Stimulated activated CD8-positive, alpha-beta memory T cell treated with anti-CD3 and anti-CD28 coated beads, Interleukin-4, amount 100 ng/mL, for 1 hour (primary cell): ENCODE measurements at regions not wholly inside any gene's neighbourhood (a gene's known extent, or its start where the extent isn't known, plus 50 kb on each side); places are given as distances from the start of the nearest gene placed in this dataset.
A peak's percentile ranks its signal among the peaks of the same experiment; 100 is the strongest.
"Not testable (repeated sequence)": the region's sequence is repeated elsewhere in the genome, so short reads cannot be mapped to it uniquely, and the experiment has no call there.

Source experiments
- DNase-seq, 2 donors: peaks; one replicate each; pipeline ENCODE4 v3.0.0-alpha.2; 2020; ENCODE audit warnings: low read depth in 2 of 2, low spot score in 1 of 2

GRCh38 chr2:126952216-126952615 is 53.5 kb downstream of the TEX51 start:
- no peak for DNase-seq

GRCh38 chr2:126953483-126953882 is 54.8 kb downstream of the TEX51 start:
- DNase-seq: no peak

DNA sequence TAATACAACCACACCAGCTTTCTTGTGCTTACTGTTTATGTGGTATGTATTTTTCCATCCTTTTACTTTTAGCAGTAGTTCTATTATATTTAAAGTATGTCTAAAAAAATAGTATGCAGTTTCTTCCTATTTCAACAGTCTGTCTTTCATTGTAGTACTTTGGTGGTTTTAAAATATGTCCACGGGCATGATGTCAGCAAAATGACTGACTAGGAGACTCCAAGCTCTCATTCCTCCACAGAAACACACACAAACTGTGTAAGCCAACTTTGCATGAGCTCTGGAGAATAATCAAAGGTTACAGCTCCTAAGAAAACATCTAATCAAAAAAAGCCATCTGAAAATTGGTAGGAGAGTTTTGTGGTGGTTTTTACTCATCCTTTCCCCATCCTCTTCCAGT is 56.1 kb downstream of the TEX51 start:
- no peak for DNase-seq

GRCh38 chr2:126956773-126957172 is 58.1 kb downstream of the TEX51 start:
- not testable (repeated sequence) for DNase-seq

- no peak for DNase-seq
Observed at GRCh38 chr2:126963390-126963789, 64.7 kb downstream of the TEX51 start.

DNA sequence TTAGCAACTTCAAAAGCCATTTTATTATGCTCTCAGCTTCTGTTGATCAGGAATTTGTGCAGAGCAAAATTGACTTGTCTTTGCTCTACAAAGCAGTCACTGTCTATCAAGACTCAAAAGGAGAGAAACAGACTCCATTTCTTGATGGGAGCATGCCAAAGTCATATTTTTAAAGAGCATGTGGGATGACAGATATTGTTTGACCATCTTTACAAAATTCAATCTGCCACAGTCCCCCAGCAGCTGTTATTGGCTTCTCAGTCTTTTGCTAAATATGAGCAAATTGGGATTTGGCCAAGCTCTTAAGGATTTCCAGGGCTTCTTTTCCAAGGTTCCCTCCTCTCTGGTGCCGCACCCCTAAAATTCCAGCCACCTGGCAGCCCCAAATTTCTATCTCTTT is 67.9 kb downstream of the TEX51 start:
- no peak for DNase-seq

- no peak for DNase-seq
Observed at GRCh38 chr2:126970583-126970982, 71.9 kb downstream of the TEX51 start.

GRCh38 chr2:126971162-126971480 is 72.4 kb downstream of the TEX51 start:
- DNase-seq: no peak

DNA sequence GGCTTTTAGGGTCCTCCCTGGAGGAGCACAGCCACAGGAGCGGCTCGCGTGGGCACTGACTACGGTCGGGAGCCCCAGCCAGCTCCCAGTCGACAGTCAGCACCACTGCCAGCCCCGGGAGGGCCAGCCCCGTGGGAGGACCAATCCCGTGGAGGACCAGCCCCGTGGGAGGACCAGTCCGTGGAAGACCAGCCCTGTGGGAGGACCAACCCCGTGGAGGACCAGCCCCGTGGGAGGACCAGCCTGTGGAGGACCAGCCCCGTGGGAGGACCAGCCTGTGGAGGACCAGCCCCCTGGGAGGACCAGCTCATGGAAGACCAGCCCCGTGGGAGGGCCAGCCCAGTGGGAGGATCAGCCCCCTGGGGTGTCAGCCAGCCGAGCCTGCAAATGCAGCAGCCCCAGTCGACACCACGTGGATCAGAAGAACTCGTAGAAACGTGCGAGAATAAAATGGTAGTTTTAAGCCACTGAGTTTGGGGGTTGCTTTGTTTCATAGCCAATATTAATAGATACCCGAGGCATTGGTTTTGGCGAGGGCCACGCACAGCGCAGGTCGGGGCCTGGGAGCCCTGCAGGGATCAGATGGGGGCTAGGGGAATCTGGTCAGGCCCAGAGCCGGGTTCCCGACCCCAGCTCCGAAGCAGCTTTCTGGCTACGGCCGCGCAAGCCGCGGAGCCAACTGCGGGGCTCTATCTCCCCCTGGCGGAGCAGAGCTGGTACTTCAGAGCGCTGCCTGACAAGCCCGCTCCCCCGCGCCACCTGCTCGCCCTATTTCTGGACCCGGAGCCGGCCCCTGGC is 73.0 kb downstream of the TEX51 start:
- peak; percentile 27 to 34 for DNase-seq

DNA sequence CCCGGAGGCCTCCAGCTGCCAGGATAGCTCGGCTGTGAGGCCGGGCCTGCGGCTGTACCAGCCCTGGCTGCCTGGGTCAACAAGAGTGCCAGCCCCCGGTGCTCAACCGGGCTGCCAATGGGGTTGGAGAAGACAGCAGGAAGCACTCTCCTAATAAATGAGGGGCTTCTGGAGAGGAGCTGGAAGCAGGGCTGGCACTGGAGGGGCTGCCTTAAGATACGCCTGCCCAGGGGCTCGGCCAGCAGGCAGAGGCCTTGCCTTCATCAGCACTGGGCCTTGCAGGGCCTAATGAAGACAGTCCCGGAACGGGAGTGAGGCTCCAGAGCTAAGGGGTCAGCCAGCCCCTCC is 73.6 kb downstream of the TEX51 start:
- DNase-seq: no peak

DNA sequence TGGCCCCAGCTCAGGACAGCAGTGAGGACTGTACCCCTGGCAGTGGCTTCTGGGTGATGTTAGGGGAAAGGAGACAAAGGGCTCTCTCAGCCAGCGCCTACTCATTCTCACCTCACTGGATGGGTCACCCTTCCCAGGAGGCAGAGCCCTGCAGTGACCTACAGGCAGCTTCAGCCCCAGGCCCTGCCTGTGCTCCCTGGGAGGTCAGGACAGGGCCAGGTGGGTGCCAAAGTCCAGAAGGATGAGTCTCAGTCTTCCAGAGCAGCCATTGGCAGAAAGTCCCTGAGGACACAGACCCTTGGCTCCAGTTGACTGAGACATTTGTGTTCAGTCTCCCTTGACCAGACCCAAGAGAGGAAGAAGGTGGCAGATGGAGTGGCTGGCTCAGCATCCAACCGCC is 75.1 kb downstream of the TEX51 start:
- DNase-seq: no peak

- no peak for DNase-seq
Observed at GRCh38 chr2:126975671-126976655, 77.3 kb downstream of the TEX51 start.

DNA sequence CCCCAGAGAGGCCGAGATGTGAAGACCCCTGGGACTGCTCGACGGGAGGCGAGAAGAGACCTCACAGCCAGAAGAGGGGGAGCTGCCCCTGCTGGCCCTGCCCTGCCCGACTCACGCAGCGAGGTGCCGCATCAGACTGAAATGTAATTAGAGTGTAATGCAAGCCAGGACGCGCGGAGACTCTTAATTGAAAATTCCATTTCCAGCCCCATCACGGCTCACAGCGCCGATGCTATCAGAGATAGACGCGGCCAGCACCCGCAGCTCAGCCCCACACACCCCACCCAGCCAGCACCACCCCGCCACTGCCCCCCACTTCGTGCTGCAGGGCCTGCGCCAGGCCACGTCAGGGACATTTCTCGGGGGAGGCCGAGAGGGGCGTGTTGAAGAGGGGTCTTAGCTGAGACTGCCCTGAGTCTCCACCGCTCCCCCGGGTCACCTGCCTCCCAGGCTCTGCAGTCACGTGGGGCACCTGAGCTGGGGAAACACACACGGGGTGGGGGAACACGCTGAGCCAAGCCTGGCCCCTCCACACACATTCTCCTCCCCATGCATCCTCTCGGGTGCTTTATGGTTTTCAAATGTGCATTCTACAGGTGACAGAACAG is 78.1 kb downstream of the TEX51 start:
- DNase-seq: no peak

DNA sequence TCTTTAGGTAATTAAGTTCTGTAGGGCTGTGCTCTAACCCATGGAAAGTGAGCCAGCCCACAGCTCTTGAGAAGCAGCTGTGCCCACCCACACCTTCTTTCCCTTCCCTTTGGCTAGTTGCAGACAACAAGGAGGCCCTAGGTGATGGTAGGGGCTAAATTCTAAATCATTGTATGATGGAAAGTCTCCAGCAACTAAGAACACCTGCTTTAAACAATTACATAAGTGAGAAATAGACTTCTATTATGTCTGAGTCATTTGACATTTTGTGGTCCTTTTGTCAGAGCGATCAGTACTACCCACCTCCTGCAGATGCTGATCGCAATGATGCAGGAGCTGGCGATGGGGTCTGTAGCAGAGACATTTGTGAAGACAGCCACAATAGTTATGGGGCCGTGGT is 79.6 kb downstream of the TEX51 start:
- no peak for DNase-seq

- DNase-seq: no peak
Observed at GRCh38 chr2:126979039-126980003, 80.6 kb downstream of the TEX51 start.

GRCh38 chr2:126981476-126981875 is 82.8 kb downstream of the TEX51 start:
- no peak for DNase-seq

- no peak for DNase-seq
Observed at GRCh38 chr2:126982935-126983334, 84.2 kb downstream of the TEX51 start.

DNA sequence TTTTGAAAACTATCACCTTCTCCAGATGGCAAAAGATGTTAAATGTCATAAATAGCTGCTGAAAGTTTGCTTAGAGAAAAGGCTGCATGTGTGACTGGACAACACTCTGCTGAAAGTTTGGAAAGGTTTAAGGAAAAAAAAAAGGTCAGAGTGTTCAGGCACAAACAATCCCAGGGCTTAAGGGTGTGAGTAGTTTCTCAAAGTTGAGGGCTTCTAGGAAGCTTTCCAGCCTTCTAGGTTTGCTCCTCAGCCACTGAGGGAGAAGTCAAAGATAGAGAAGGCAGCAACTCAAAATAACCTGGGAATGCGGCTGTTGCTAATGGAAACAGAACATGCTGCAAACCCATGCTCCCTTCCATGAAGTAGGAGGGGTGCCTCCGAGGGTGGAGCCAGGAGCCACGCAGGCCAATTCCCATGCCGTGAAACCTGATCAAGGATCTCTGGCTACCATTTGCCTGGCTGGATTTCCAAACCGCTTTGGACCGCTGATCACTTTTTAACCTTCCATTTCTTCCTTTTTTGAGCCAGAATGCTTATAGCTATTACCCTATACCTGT is 88.0 kb downstream of the TEX51 start:
- no peak for DNase-seq

- no peak for DNase-seq
Observed at GRCh38 chr2:126988482-126988881, 89.8 kb downstream of the TEX51 start.

DNA sequence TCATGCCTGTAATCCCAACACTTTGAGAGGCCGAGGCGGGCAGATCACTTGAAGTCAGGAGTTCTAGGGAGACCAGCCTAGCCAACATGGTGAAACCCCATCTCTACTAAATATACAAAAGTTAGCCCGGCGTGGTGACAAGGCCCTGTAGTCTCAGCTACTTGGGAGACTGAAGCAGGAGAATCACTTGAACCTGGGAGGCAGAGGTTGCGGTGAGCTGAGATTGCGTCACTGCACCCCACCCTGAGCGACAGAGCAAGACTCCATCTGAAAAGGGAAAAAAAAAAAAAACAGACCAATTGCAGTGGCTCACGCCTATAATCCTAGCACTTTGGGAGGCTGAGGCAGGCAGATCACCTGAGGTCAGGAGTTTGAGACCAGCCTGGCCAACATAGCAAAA is 90.4 kb downstream of the TEX51 start:
- not testable (repeated sequence) for DNase-seq
